Activated T-helper 9 cell treated with anti-CD3 and anti-CD28 coated beads, Interleukin-2, amount 50 U/mL, for 16 hours (primary cell): ENCODE measurements at regions not wholly inside any gene's neighbourhood (a gene's known extent, or its start where the extent isn't known, plus 50 kb on each side); places are given as distances from the start of the nearest gene placed in this dataset.
"Not testable (repeated sequence)": the region's sequence is repeated elsewhere in the genome, so short reads cannot be mapped to it uniquely, and the experiment has no call there.

Experiments used
- DNase-seq: peaks from one replicate; pipeline ENCODE4 v3.0.0-alpha.2; 2020; ENCODE audit warnings: low read depth

- no peak for DNase-seq
Measured at GRCh38 chr6:13874191-13874549, 50.6 kb upstream of the RNF182 start.

- peak; percentile 57 for DNase-seq
Measured at GRCh38 chr6:13873288-13874190, 51.2 kb upstream of the RNF182 start.

- no peak for DNase-seq
Measured at GRCh38 chr6:13872681-13873080, 52.1 kb upstream of the RNF182 start.

GRCh38 chr6:13872006-13872405 is 52.7 kb upstream of the RNF182 start:
- not testable (repeated sequence) for DNase-seq

GRCh38 chr6:13870214-13870830 is 54.4 kb upstream of the RNF182 start:
- DNase-seq: no peak

GRCh38 chr6:13868236-13868635 is 53.9 kb upstream of the MCUR1 start:
- no peak for DNase-seq

GRCh38 chr6:13866301-13866700 is 51.9 kb upstream of the MCUR1 start:
- no peak for DNase-seq

- DNase-seq: no peak
Measured at GRCh38 chr6:13865141-13865540, 50.8 kb upstream of the MCUR1 start.

- DNase-seq: not testable (repeated sequence)
Measured at GRCh38 chr6:13864669-13865068, 50.3 kb upstream of the MCUR1 start.
